IMR-90 (cell line): ENCODE measurements at regions not wholly inside any gene's neighbourhood (a gene's known extent, or its start where the extent isn't known, plus 50 kb on each side); places are given as distances from the start of the nearest gene placed in this dataset.

Experiments used
- ATAC-seq: fragments of 200-7000 bp; cut with Tn5 transposase; 2 replicates; pipeline ENCODE4 v1.9.1; 2020; ENCODE audit warnings: low read depth, mild to moderate bottlenecking, moderate library complexity
- BruUV-seq: library from RNA; stranded (reverse); fragments of 400-500 nt; replicated peaks from 2 replicates; lab custom pipeline; 2021; lab: Mats Ljungman, UMichigan
- CTCF ChIA-PET: fragments of 300-600 bp; formaldehyde crosslinking; extraction: SDS; loops from one replicate; lab custom pipeline; 2021; ENCODE audit warnings: antibody characterized with exemption; lab: Yijun Ruan, JAX
- POLR2A ChIA-PET: fragments of 300-600 bp; sonication (Branson Sonifier 250); formaldehyde crosslinking; loops from one replicate; lab custom pipeline; 2022; ENCODE audit warnings: antibody characterized with exemption; ENCODE audit not compliant: unreplicated experiment; lab: Charles Lee
- DNase-seq: peaks from one replicate; pipeline ENCODE4 v3.0.0; 2013
- H2AFZ ChIP-seq: replicated peaks from 2 replicates; pipeline ENCODE3; 2013; ENCODE audit warnings: low read length, mild to moderate bottlenecking; ENCODE audit not compliant: poor library complexity
- H2AK5ac ChIP-seq: 2 replicates; pipeline ENCODE4 v1.6.1; 2013; ENCODE audit warnings: low read depth, low read length, inconsistent platforms
- H2AK9ac ChIP-seq: replicated peaks from 2 replicates; pipeline ENCODE3; 2013; ENCODE audit warnings: mild to moderate bottlenecking, low read depth, low read length, moderate library complexity; ENCODE audit not compliant: poor library complexity
- H2BK120ac ChIP-seq: 2 replicates; pipeline ENCODE4 v1.6.1; 2013; ENCODE audit warnings: low read depth, low read length, inconsistent platforms
- H2BK15ac ChIP-seq: 3 replicates; pipeline ENCODE4 v1.6.1; 2013; ENCODE audit warnings: low read depth, low read length, inconsistent platforms
- H2BK20ac ChIP-seq: 2 replicates; pipeline ENCODE4 v1.6.1; 2013; ENCODE audit warnings: low read depth, mild to moderate bottlenecking, inconsistent platforms, low read length, moderate library complexity
- H2BK5ac ChIP-seq: 2 replicates; pipeline ENCODE4 v1.6.1; 2013; ENCODE audit warnings: mild to moderate bottlenecking, low read depth, low read length, inconsistent platforms; ENCODE audit not compliant: poor library complexity, severe bottlenecking
- H3K14ac ChIP-seq: replicated peaks from 2 replicates; pipeline ENCODE4 v1.6.1; 2013; ENCODE audit warnings: low read depth, low read length, inconsistent platforms
- H3K18ac ChIP-seq: 2 replicates; pipeline ENCODE4 v1.6.1; 2013; ENCODE audit warnings: low read depth, low read length, control low read depth
- H3K23ac ChIP-seq: 2 replicates; pipeline ENCODE4 v1.6.1; 2013; ENCODE audit warnings: low read depth, low read length, inconsistent platforms
- H3K27ac ChIP-seq: 2 replicates; pipeline ENCODE4 v1.5.1; 2013; ENCODE audit warnings: mild to moderate bottlenecking, control low read depth, low read length; ENCODE audit not compliant: insufficient read depth
- H3K27me3 ChIP-seq: 2 replicates; pipeline ENCODE4 v1.6.1; 2013; ENCODE audit warnings: low read length; ENCODE audit not compliant: control insufficient read depth, insufficient read depth
- H3K36me3 ChIP-seq: 2 replicates; pipeline ENCODE4 v1.6.1; 2013; ENCODE audit warnings: low read length, mixed read lengths; ENCODE audit not compliant: control insufficient read depth, insufficient read depth
- H3K4ac ChIP-seq: 2 replicates; pipeline ENCODE4 v1.6.1; 2013; ENCODE audit warnings: low read depth, low read length, inconsistent platforms
- H3K4me1 ChIP-seq: 2 replicates; pipeline ENCODE4 v1.6.1; 2013; ENCODE audit warnings: low read length, mixed read lengths; ENCODE audit not compliant: control insufficient read depth, insufficient read depth
- H3K4me2 ChIP-seq: 2 replicates; pipeline ENCODE4 v1.6.1; 2013; ENCODE audit warnings: low read depth, mild to moderate bottlenecking, control low read depth, low read length, moderate library complexity
- H3K4me3 ChIP-seq: 2 replicates; pipeline ENCODE4 v1.5.1; 2013; ENCODE audit warnings: low read depth, mild to moderate bottlenecking, control low read depth, low read length, moderate library complexity; ENCODE audit not compliant: insufficient read depth
- H3K56ac ChIP-seq: 2 replicates; pipeline ENCODE4 v1.6.1; 2013; ENCODE audit warnings: low read length, inconsistent platforms; ENCODE audit not compliant: insufficient read depth; ENCODE audit errors: extremely low read depth
- H3K79me1 ChIP-seq, 2 experiments: 2 replicates each; pipeline ENCODE4 v1.6.1; 2013; ENCODE audit warnings: low read length in 2 of 2, inconsistent platforms in 1 of 2, low read depth in 1 of 2
- H3K9ac ChIP-seq: 2 replicates; pipeline ENCODE4 v1.6.1; 2013; ENCODE audit warnings: low read depth, low read length, control low read depth
- H3K9me1 ChIP-seq: 2 replicates; pipeline ENCODE4 v1.6.1; 2013; ENCODE audit warnings: low read length, inconsistent platforms; ENCODE audit not compliant: insufficient read depth
- H3K9me3 ChIP-seq: 2 replicates; pipeline ENCODE4 v1.6.1; 2013; ENCODE audit warnings: low read length; ENCODE audit not compliant: control insufficient read depth, insufficient read depth
- H4K20me1 ChIP-seq: 2 replicates; pipeline ENCODE4 v1.6.1; 2013; ENCODE audit warnings: low read length, inconsistent platforms; ENCODE audit not compliant: insufficient read depth
- H4K5ac ChIP-seq: 2 replicates; pipeline ENCODE4 v1.6.1; 2013; ENCODE audit warnings: mild to moderate bottlenecking, low read depth, low read length, control low read depth
- H4K8ac ChIP-seq, 2 experiments: 2 replicates each; pipeline ENCODE4 v1.6.1; 2013; ENCODE audit warnings: low read depth in 2 of 2, low read length in 2 of 2, control low read depth in 1 of 2, inconsistent platforms in 1 of 2
- H4K91ac ChIP-seq: 2 replicates; pipeline ENCODE4 v1.6.1; 2013; ENCODE audit warnings: low read depth, low read length, inconsistent platforms; ENCODE audit not compliant: insufficient read depth
- BHLHE40 ChIP-seq: fragments of 150-350 bp; IDR thresholded peaks from 2 replicates; pipeline ENCODE4 v1.6.1; 2016; ENCODE audit warnings: mild to moderate bottlenecking, low read depth, low read length
- CEBPB ChIP-seq: IDR thresholded peaks from 2 replicates; pipeline ENCODE4 v1.6.1; 2012; ENCODE audit warnings: low read depth, low read length, improper control_type of control experiment
- CHD1 ChIP-seq: IDR thresholded peaks from 2 replicates; pipeline ENCODE4 v1.6.1; 2012; ENCODE audit warnings: low read depth, low read length, improper control_type of control experiment
- CTCF ChIP-seq: conservative IDR thresholded peaks from 2 replicates; pipeline ENCODE4 v1.5.1; 2012; ENCODE audit warnings: mild to moderate bottlenecking, low read depth, low read length, improper control_type of control experiment
- ELK1 ChIP-seq: fragments of 150-350 bp; IDR thresholded peaks from 2 replicates; pipeline ENCODE4 v1.6.1; 2016; ENCODE audit warnings: low read depth, mild to moderate bottlenecking, low read length, moderate library complexity, borderline replicate concordance
- FOS ChIP-seq: fragments of 150-350 bp; IDR thresholded peaks from 2 replicates; pipeline ENCODE4 v1.6.1; 2016; ENCODE audit warnings: low read depth, low read length
- MAFK ChIP-seq: IDR thresholded peaks from 2 replicates; pipeline ENCODE4 v1.6.1; 2012; ENCODE audit warnings: low read depth, low read length, improper control_type of control experiment
- MAZ ChIP-seq: IDR thresholded peaks from 2 replicates; pipeline ENCODE4 v1.6.1; 2012; ENCODE audit warnings: low read depth, mild to moderate bottlenecking, low read length, improper control_type of control experiment, moderate library complexity, borderline replicate concordance
- MXI1 ChIP-seq: IDR thresholded peaks from 2 replicates; pipeline ENCODE4 v1.6.1; 2012; ENCODE audit warnings: low read depth, mild to moderate bottlenecking, low read length, moderate library complexity, borderline replicate concordance
- NFE2L2 ChIP-seq: fragments of 150-350 bp; IDR thresholded peaks from 2 replicates; pipeline ENCODE4 v1.6.1; 2016; ENCODE audit warnings: low read depth, mild to moderate bottlenecking, low read length
- POLR2A ChIP-seq: IDR thresholded peaks from 2 replicates; pipeline ENCODE4 v1.6.1; 2012; ENCODE audit warnings: mild to moderate bottlenecking, low read depth, low read length
- RAD21 ChIP-seq: IDR thresholded peaks from 2 replicates; pipeline ENCODE4 v1.6.1; 2012; ENCODE audit warnings: low read length, improper control_type of control experiment
- RCOR1 ChIP-seq: IDR thresholded peaks from 2 replicates; pipeline ENCODE4 v1.6.1; 2012; ENCODE audit warnings: mild to moderate bottlenecking, low read length, improper control_type of control experiment; ENCODE audit not compliant: insufficient replicate concordance
- RFX5 ChIP-seq: IDR thresholded peaks from 2 replicates; pipeline ENCODE4 v1.8.0; 2012; ENCODE audit warnings: low read depth, mild to moderate bottlenecking, low read length, moderate library complexity
- SMC3 ChIP-seq: fragments of 150-350 bp; IDR thresholded peaks from 2 replicates; pipeline ENCODE4 v1.6.1; 2016; ENCODE audit warnings: low read depth, mild to moderate bottlenecking, antibody characterized with exemption, low read length, moderate library complexity
- USF2 ChIP-seq: fragments of 150-350 bp; IDR thresholded peaks from 2 replicates; pipeline ENCODE4 v1.6.1; 2017; ENCODE audit warnings: mild to moderate bottlenecking, antibody characterized with exemption, low read length, low read depth
- WGBS, 2 experiments: methylation state at CpG; one replicate each; pipeline versions ENCODE4 v1.1.5 to v1.1.7; 2013; ENCODE audit warnings: missing lambda C conversion rate in 2 of 2; ENCODE audit not compliant: insufficient read length in 1 of 2; ENCODE audit errors: extremely low coverage in 2 of 2; 5-methylcytosine and 5-hydroxymethylcytosine counted together
- dilution Hi-C: fragments of 300-500 bp; cut with HindIII; formaldehyde crosslinking; loops from one replicate; pipeline ENCODE4 v1.14.3; 2018; ENCODE audit warnings: low sequenced_read_pairs; ENCODE audit not compliant: unreplicated experiment
- in situ Hi-C: fragments of 300-500 bp; cut with MboI; formaldehyde crosslinking; loops from 3 replicates; pipeline ENCODE4 v1.14.3; 2019; ENCODE audit warnings: low sequenced_read_pairs, inconsistent platforms, mixed read lengths
- intact Hi-C: fragments of 100-400 bp; cut with micrococcal nuclease; formaldehyde crosslinking; loops from 2 replicates; pipeline ENCODE4 v1.10.0; 2022

- intact Hi-C loops (no loop called here), in situ Hi-C loops (no loop called here), dilution Hi-C loops (no loop called here)
- H4K5ac ChIP-seq = no peak overlapping the region
- H3K56ac ChIP-seq = no peak overlapping the region
- no peaks in the 10 kb centered on the region for H3K4me1 ChIP-seq
- no peak overlapping the region for H3K23ac ChIP-seq
- no peak overlapping the region for H2BK5ac ChIP-seq
- no peak overlapping the region for H2BK120ac ChIP-seq
- no peaks in the 10 kb centered on the region for H3K79me1 ChIP-seq
- H3K4me3 ChIP-seq = no peak overlapping the region
- POLR2A ChIA-PET = no interaction called here
- DNase-seq (no peak), ATAC-seq (no peak)
- H2BK20ac ChIP-seq = no peak overlapping the region
- no peaks in the 10 kb centered on the region for H3K36me3 ChIP-seq
- no peak for TF ChIP-seq RCOR1
- no peak for TF ChIP-seq SMC3
- TF ChIP-seq MAFK = no peak
- no peak for TF ChIP-seq NFE2L2
- no peak for TF ChIP-seq RAD21
- no peak for TF ChIP-seq MXI1
- no peak for TF ChIP-seq FOS
- TF ChIP-seq POLR2A = no peak
- no peak for TF ChIP-seq USF2
- no peak for TF ChIP-seq BHLHE40
- no peak for TF ChIP-seq CTCF
- no peak for TF ChIP-seq MAZ
- no peak for TF ChIP-seq ELK1
- no peak for TF ChIP-seq CHD1
- TF ChIP-seq RFX5 = no peak
- TF ChIP-seq CEBPB = no peak
- H4K91ac ChIP-seq = no peak overlapping the region
- no peak overlapping the region for H3K4me2 ChIP-seq
- WGBS, 2 experiments = 60% methylated on average over 2 of the region's 3 CpGs; no CpG with 5 or more reads in 1 of the 2 experiments
- H2AFZ ChIP-seq = no peak overlapping the region
- no peak overlapping the region for H3K14ac ChIP-seq
- H2AK9ac ChIP-seq = no peak overlapping the region
- no peaks in the 10 kb centered on the region for H4K20me1 ChIP-seq
- CTCF ChIA-PET = no interaction called here
- H3K27me3 ChIP-seq = no peaks in the 10 kb centered on the region
- no peak overlapping the region for H3K18ac ChIP-seq
- H4K8ac ChIP-seq = no peak overlapping the region
- no peaks in the 10 kb centered on the region for H3K9me1 ChIP-seq
- no peaks in the 10 kb centered on the region for H3K9me3 ChIP-seq
- H3K4ac ChIP-seq = no peak overlapping the region
- BruUV-seq = no TSS peak
- H2AK5ac ChIP-seq = no peak overlapping the region
- no peak overlapping the region for H2BK15ac ChIP-seq
- H3K9ac ChIP-seq = no peak overlapping the region
- no peak overlapping the region for H3K27ac ChIP-seq
Measured at GRCh38 chr11:105202844-105203548, 63.4 kb upstream of the CARD18 start.
